GM12892 (cell line): ENCODE measurements at regions not wholly inside any gene's neighbourhood (a gene's known extent, or its start where the extent isn't known, plus 50 kb on each side); places are given as distances from the start of the nearest gene placed in this dataset.

Source experiments
- POLR2A ChIP-seq: IDR thresholded peaks from 2 replicates; pipeline ENCODE4 v1.6.1; 2011; ENCODE audit warnings: low read depth, low read length, control low read depth
- POLR2AphosphoS5 ChIP-seq: IDR thresholded peaks from 2 replicates; pipeline ENCODE4 v1.6.1; 2011; ENCODE audit warnings: low read depth, low read length, control low read depth
- TAF1 ChIP-seq: IDR thresholded peaks from 2 replicates; pipeline ENCODE4 v1.6.1; 2011; ENCODE audit warnings: low read depth, mild to moderate bottlenecking, control low read depth, low read length, borderline replicate concordance

GRCh38 chr22:48335442-48336139, 1492.1 kb downstream of the BRD1 start:
- TF ChIP-seq POLR2AphosphoS5: no peak
- no peak for TF ChIP-seq POLR2A
- TF ChIP-seq TAF1: no peak
